GM12892 (cell line): ENCODE measurements at regions not wholly inside any gene's neighbourhood (a gene's known extent, or its start where the extent isn't known, plus 50 kb on each side); places are given as distances from the start of the nearest gene placed in this dataset.

Experiments
- POLR2A ChIP-seq: IDR thresholded peaks from 2 replicates; pipeline ENCODE4 v1.6.1; 2011; ENCODE audit warnings: low read depth, low read length, control low read depth
- POLR2AphosphoS5 ChIP-seq: IDR thresholded peaks from 2 replicates; pipeline ENCODE4 v1.6.1; 2011; ENCODE audit warnings: low read depth, low read length, control low read depth

GRCh38 chr2:217617616-217618022, 385.2 kb downstream of the TNS1 start:
- TF ChIP-seq POLR2AphosphoS5 (no peak), POLR2A (no peak)
